ENCODE measurements at regions not wholly inside any gene's neighbourhood (a gene's known extent, or its start where the extent isn't known, plus 50 kb on each side); places are given as distances from the start of the nearest gene placed in this dataset.

- Histone ChIP-seq H3K27me3 (no peaks in the 10 kb centered on the region), H3K4me1 (no peaks in the 10 kb centered on the region), H3K4me3 (no peak overlapping the region), H3K36me3 (no peaks in the 10 kb centered on the region), H3K9me3 (peaks cover 3 to 30% of the 10 kb centered on the region in 2 donors), H3K27ac (no peak overlapping the region)
- intact Hi-C loops (cut with DNase I), result no loop called here
- TF ChIP-seq, protein P1, sequence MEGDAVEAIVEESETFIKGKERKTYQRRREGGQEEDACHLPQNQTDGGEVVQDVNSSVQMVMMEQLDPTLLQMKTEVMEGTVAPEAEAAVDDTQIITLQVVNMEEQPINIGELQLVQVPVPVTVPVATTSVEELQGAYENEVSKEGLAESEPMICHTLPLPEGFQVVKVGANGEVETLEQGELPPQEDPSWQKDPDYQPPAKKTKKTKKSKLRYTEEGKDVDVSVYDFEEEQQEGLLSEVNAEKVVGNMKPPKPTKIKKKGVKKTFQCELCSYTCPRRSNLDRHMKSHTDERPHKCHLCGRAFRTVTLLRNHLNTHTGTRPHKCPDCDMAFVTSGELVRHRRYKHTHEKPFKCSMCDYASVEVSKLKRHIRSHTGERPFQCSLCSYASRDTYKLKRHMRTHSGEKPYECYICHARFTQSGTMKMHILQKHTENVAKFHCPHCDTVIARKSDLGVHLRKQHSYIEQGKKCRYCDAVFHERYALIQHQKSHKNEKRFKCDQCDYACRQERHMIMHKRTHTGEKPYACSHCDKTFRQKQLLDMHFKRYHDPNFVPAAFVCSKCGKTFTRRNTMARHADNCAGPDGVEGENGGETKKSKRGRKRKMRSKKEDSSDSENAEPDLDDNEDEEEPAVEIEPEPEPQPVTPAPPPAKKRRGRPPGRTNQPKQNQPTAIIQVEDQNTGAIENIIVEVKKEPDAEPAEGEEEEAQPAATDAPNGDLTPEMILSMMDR (IDR thresholded peaks at IDR 0.05), result no peak
- ATAC-seq (no peak), DNase-seq (no peak)
Measured at GRCh38 chr2:193024791-193025190, 830.1 kb upstream of the TMEFF2 start.

DNA sequence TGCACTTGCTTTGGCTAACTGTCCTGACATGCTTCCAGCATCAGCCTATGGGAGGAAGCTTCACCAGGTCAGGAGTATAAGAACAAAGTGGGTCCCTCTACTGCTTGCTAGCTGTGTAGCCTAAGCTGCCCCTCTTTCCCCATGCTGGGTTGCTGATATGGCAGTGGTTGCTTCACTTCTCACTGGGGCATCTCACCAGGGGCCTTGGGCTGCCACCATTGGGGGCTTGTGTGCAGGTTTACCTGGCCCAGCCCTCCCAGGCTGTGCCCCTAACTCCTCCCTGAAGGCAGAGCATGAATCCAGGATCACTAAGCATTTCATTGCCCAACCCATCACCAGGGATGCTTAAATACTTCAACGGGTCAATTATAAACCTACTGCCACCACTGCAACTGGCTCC lies 817.1 kb upstream of the TMEFF2 start:
- no peak overlapping the region for H3K27ac ChIP-seq
- peaks cover 0 to 10% of the 10 kb centered on the region in 2 donors for H3K9me3 ChIP-seq
- DNase-seq (no peak), ATAC-seq (no peak)
- H3K4me3 ChIP-seq, result no peak overlapping the region
- no peaks in the 10 kb centered on the region for H3K27me3 ChIP-seq
- intact Hi-C loops (cut with DNase I), result no loop called here
- H3K36me3 ChIP-seq, result no peaks in the 10 kb centered on the region
- H3K4me1 ChIP-seq, result no peaks in the 10 kb centered on the region
- TF ChIP-seq, protein P1 (IDR thresholded peaks at IDR 0.05), result no peak

DNA sequence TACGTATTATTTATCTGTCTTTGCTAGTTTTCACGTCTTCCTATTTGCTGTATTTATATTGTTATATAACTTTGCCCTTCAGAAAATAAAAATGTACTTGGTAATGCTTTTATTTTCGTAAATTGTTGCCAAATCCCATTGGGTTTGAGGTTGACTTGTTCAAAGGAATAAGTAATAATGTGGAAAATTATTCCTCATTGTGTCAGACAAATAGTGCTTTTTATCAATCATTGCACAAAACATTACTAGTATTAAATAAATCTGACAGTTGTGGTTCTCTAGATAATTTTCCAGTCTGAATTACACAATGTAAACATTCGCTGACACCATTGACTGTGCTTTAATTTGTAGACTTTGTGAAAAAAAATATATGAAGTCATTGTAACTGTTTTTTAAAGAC lies 798.3 kb upstream of the TMEFF2 start:
- no peak overlapping the region for H3K4me3 ChIP-seq
- intact Hi-C loops (cut with DNase I), result no loop called here
- no peaks in the 10 kb centered on the region for H3K4me1 ChIP-seq
- ATAC-seq, result no peak
- H3K27me3 ChIP-seq, result no peaks in the 10 kb centered on the region
- DNase-seq, result no peak
- H3K9me3 ChIP-seq, result no peaks in the 10 kb centered on the region
- no peaks in the 10 kb centered on the region for H3K36me3 ChIP-seq
- H3K27ac ChIP-seq, result no peak overlapping the region
- TF ChIP-seq, protein P1 (IDR thresholded peaks at IDR 0.05), result no peak

- TF ChIP-seq, protein P1 (IDR thresholded peaks at IDR 0.05), result no peak
- no peaks in the 10 kb centered on the region for H3K36me3 ChIP-seq
- H3K27me3 ChIP-seq, result no peaks in the 10 kb centered on the region
- intact Hi-C loops (cut with DNase I), result no loop called here
- no peaks in the 10 kb centered on the region for H3K4me1 ChIP-seq
- ATAC-seq (no peak), DNase-seq (no peak)
- H3K27ac ChIP-seq, result no peak overlapping the region
- H3K4me3 ChIP-seq, result no peak overlapping the region
- H3K9me3 ChIP-seq, result no peaks in the 10 kb centered on the region
Measured at GRCh38 chr2:192983173-192983572, 788.4 kb upstream of the TMEFF2 start.

- H3K27ac ChIP-seq, result no peak overlapping the region
- ATAC-seq, result no peak
- no peak overlapping the region for H3K4me3 ChIP-seq
- H3K36me3 ChIP-seq, result no peaks in the 10 kb centered on the region
- no peaks in the 10 kb centered on the region for H3K9me3 ChIP-seq
- no peaks in the 10 kb centered on the region for H3K4me1 ChIP-seq
- intact Hi-C loops (cut with DNase I), result no loop called here
- TF ChIP-seq, protein P1 (IDR thresholded peaks at IDR 0.05), result no peak
- no peak for DNase-seq
- H3K27me3 ChIP-seq, result no peaks in the 10 kb centered on the region
Measured at GRCh38 chr2:192978395-192978794, 783.7 kb upstream of the TMEFF2 start.

All from left lung (tissue), 4 donors.